GM12873 (cell line): ENCODE measurements at regions not wholly inside any gene's neighbourhood (a gene's known extent, or its start where the extent isn't known, plus 50 kb on each side); places are given as distances from the start of the nearest gene placed in this dataset.

Source experiments
- TF ChIP-seq, protein P1 (sequence below): IDR thresholded peaks from 2 replicates; pipeline ENCODE4 v1.5.1; 2012; ENCODE audit warnings: low read depth, mild to moderate bottlenecking, moderate library complexity, low read length, control low read depth; ENCODE audit not compliant: insufficient read depth; ENCODE audit errors: missing control alignments

GRCh38 chr11:20311444-20311843 is 52.1 kb upstream of the HTATIP2 start:
- TF ChIP-seq, protein P1, sequence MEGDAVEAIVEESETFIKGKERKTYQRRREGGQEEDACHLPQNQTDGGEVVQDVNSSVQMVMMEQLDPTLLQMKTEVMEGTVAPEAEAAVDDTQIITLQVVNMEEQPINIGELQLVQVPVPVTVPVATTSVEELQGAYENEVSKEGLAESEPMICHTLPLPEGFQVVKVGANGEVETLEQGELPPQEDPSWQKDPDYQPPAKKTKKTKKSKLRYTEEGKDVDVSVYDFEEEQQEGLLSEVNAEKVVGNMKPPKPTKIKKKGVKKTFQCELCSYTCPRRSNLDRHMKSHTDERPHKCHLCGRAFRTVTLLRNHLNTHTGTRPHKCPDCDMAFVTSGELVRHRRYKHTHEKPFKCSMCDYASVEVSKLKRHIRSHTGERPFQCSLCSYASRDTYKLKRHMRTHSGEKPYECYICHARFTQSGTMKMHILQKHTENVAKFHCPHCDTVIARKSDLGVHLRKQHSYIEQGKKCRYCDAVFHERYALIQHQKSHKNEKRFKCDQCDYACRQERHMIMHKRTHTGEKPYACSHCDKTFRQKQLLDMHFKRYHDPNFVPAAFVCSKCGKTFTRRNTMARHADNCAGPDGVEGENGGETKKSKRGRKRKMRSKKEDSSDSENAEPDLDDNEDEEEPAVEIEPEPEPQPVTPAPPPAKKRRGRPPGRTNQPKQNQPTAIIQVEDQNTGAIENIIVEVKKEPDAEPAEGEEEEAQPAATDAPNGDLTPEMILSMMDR, result no peak

DNA sequence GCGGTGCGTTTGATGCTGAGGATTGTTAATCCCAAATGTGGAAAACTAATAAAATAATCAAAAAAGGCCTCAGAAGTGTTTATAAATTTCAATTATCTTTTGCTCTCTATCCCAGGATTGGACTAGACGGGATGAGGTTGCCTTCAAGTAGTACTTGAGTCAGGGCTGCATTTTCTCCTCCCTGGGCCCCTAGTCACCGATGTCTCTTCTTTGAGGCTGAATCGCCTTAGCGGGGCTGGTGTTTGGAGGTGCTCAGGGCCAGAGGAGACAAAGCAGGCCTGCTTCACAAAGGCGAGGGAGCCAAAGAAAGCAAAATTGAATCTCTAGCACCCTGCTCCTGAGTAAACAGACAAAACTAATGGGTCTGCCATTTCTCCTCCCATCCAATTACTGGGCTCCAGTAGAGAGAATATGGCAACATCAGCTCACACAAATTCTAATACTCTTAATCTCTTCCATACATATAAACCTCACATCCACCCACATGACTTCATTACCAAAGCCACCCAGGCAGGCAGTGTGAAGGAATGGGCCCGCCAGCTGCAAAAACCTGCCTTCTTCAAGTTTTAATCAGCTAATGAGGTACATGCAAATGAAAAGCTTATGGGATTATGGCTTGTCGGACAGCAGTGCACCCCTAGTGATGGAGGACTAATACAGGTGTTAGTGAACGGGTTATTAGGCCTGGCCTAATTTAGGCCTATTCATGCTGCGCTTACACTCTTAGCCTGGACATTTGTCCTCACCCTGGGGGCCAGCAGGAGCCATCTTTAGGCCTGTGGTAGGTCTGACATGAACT is 52.7 kb upstream of the HTATIP2 start:
- TF ChIP-seq, protein P1, result no peak

DNA sequence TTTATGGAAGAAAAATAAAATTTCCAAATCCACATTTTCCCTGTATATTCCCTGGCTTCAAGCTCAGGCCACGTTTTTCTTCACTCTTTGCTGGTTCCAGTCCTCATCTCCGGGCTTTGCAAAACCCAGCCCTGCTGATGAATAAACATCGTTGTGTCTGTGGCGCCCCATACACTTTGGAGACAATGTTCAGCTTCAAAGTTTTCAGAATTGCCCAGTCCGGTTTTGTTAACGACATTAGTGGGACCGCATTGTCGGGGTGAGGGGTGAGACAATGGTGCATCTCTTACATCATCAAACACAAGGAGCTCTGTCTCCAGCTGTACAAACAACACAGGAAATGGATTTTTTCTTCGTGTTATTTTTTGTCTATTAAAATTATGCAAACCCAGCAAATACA is 53.4 kb upstream of the HTATIP2 start:
- TF ChIP-seq, protein P1, result no peak

DNA sequence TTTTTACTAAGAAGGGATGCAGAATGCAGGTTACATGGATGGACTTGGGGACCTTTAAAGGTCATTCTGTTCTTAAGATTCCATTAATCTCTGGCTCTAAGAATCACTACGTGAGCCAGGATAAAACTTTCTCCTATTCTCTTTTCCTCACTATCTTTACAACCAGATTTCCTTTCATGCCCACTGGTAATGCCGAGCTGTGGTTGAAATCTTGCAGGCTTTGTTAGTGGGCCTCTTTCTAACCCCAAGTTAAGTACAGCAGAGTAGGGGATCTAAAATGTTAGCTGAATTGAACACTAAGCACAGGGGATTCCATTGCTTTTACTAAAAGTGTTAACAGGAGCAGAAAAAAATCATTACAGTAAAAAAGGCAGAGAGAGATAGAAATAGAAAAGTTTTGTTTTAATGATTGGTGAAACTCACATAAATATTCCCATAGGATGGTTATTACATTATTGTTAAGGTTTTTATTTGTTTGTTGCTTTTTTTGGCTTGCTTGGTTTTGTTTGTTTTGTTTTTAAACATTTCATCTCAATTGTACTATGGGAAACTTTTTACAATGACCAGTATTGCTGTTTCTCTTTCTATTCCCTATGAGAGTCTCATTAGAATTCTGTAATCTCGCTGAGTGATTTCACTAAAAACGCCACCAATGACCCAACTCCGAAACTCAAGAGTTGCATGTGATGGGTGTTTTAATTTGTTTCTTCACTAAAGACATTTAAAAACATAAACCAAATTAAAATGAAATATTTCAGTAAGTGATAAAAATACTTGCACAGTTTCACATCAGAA is 54.1 kb upstream of the HTATIP2 start:
- TF ChIP-seq, protein P1, result no peak

DNA sequence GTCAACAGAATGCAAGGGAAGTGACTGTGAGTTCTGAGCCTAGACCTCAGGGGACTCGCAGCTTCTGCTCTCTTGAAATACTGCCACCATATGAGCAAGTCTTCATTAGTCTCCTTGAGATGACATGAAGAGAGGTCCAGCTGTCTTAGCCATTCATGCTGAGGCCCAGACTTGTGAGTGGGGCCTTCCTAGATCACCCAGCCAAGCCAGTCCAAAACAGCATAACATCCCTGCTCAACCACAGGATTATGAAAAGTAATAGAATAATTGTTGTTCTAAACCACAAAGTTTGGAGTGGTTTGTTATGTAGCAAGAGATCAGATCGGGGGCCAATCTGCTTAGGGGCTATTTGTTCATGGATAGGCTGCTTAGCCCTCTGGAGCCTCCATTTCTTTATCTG is 54.9 kb upstream of the HTATIP2 start:
- TF ChIP-seq, protein P1, result no peak

DNA sequence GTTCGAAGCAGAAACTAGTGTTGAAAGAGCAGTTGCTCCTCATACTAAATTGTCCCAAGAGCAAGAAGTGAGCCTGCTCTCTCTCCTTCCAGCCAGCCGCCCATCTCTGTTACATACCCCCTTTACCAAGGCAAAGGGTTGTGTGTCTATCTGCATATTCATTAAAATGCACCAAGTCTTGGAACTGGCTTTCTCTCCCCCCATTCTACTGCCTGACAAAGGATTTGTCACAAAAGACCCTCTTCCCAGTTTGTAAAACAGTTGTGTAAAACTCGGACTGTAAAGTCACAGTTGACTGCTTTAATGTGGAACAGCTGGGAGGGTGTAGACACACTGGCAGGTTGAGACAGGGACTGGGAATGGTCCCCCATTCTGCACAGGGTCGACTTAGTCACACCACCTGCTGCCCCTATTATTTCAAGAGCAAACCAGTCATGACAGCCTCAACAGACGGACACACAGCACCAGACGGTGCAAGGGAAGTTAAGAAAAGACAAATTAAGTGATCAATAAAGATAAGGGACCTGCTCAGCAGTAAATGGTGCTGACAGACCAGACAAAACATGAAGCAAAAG is 60.0 kb upstream of the HTATIP2 start:
- TF ChIP-seq, protein P1, result no peak

- TF ChIP-seq, protein P1, result no peak
Observed at GRCh38 chr11:20293992-20294391, 69.5 kb upstream of the HTATIP2 start.
